ENCODE measurements at regions not wholly inside any gene's neighbourhood (a gene's known extent, or its start where the extent isn't known, plus 50 kb on each side); places are given as distances from the start of the nearest gene placed in this dataset.

- no peak for TF ChIP-seq POLR2AphosphoS5 (IDR thresholded peaks at IDR 0.05; ENCODE audit: low read depth, low read length)
- TF ChIP-seq SIN3A (IDR thresholded peaks at IDR 0.05; ENCODE audit: borderline replicate concordance, low read depth, low read length) = no peak
- no peak for TF ChIP-seq FOXM1 (IDR thresholded peaks at IDR 0.05; ENCODE audit: low read depth)
Measured at GRCh38 chr21:35461700-35462099, 412.6 kb upstream of the RUNX1 start (continued).

- no peaks in the 10 kb centered on the region for H4K20me1 ChIP-seq (ENCODE audit: insufficient read depth)
- no peaks in the 10 kb centered on the region for H3K4me1 ChIP-seq (ENCODE audit: control insufficient read depth in 1 of 2, insufficient read depth in 2 of 2, low read depth in 1 of 2, low read length in 1 of 2)
- ChIA-PET CTCF (no interaction called here), POLR2A (no interaction called here)
- no peaks in the 10 kb centered on the region for H3F3A ChIP-seq (replicated peaks; ENCODE audit: insufficient read depth)
- no peaks in the 10 kb centered on the region for H3K9me3 ChIP-seq
- no peaks in the 10 kb centered on the region for H3K9me2 ChIP-seq
- H3K27ac ChIP-seq (ENCODE audit: low read depth in 2 of 2, low read length in 1 of 2) = no peak overlapping the region
- H3K36me3 ChIP-seq (replicated peaks in 1 of 2; ENCODE audit: control insufficient read depth in 1 of 2, insufficient read depth in 2 of 2, low read length in 1 of 2) = no peaks in the 10 kb centered on the region
- H3K9ac ChIP-seq = no peak overlapping the region
- H2AFZ ChIP-seq (ENCODE audit: low read depth) = no peak overlapping the region
- H3K27me3 ChIP-seq (ENCODE audit: insufficient read depth) = no peaks in the 10 kb centered on the region
- WGBS (ENCODE audit: low lambda C conversion rate) = 66% methylated on average over 9 of the region's 9 CpGs
- TF ChIP-seq ZBTB33 (IDR thresholded peaks at IDR 0.05; ENCODE audit: borderline replicate concordance, low read depth) (no peak), TEAD4 (IDR thresholded peaks at IDR 0.05; ENCODE audit: borderline replicate concordance, insufficient read depth) (no peak), IRF3 (IDR thresholded peaks at IDR 0.05; ENCODE audit: low read depth, low read length) (no peak), GATA2 (CRISPR knock-in tag; IDR thresholded peaks at IDR 0.05) (no peak), TAF1 (IDR thresholded peaks at IDR 0.05; ENCODE audit: borderline replicate concordance, low read depth, low read length) (no peak), JUND (IDR thresholded peaks at IDR 0.05) (no peak), MEF2A (IDR thresholded peaks at IDR 0.05; ENCODE audit: borderline replicate concordance, low read depth) (no peak), GABPA (IDR thresholded peaks at IDR 0.05; ENCODE audit: low read depth) (no peak), REST (IDR thresholded peaks at IDR 0.05; ENCODE audit: low read depth, low read length) (no peak), POLR2AphosphoS5 (IDR thresholded peaks at IDR 0.05; ENCODE audit: low read depth, low read length) (no peak), RCOR1 (IDR thresholded peaks at IDR 0.05; ENCODE audit: low read length) (no peak), MXI1 (IDR thresholded peaks at IDR 0.05; ENCODE audit: low read depth, low read length) (no peak), USF2 (IDR thresholded peaks at IDR 0.05; ENCODE audit: borderline replicate concordance, low read depth, low read length) (no peak), RAD21 (IDR thresholded peaks at IDR 0.05; ENCODE audit: low read length) (no peak), CTCF (IDR thresholded peaks at IDR 0.05) (no peak), NFIC (IDR thresholded peaks at IDR 0.05; ENCODE audit: borderline replicate concordance) (no peak), USF1 (IDR thresholded peaks at IDR 0.05; ENCODE audit: borderline replicate concordance, low read depth) (no peak), TCF12 (IDR thresholded peaks at IDR 0.05) (no peak)
- no peak overlapping the region for H3K4me2 ChIP-seq
- no peak overlapping the region for H3K4me3 ChIP-seq (ENCODE audit: low read depth in 2 of 2, low read length in 1 of 2)
- no peaks in the 10 kb centered on the region for H3K79me2 ChIP-seq (ENCODE audit: insufficient read depth)
- DNase-seq = no peak
Measured at GRCh38 chr21:35460441-35460840, 411.3 kb upstream of the RUNX1 start.

Data from SK-N-SH (cell line).